HL-60/S4 treated with phorbol 12-myristate 13-acetate at 8.2 ng/mL for 4 days and 3 days (cell line): ENCODE measurements at regions not wholly inside any gene's neighbourhood (a gene's known extent, or its start where the extent isn't known, plus 50 kb on each side); places are given as distances from the start of the nearest gene placed in this dataset.
"Not testable (repeated sequence)": the region's sequence is repeated elsewhere in the genome, so short reads cannot be mapped to it uniquely, and the experiment has no call there.

ENCODE experiments used
- in situ Hi-C: fragments of 300-500 bp; cut with MboI; formaldehyde crosslinking; loops from 2 replicates; pipeline ENCODE4 v1.15.0; 2022; ENCODE audit warnings: low sequenced_read_pairs

GRCh38 chr7:25069900-25070443 lies 55.1 kb downstream of the CYCS start:
- in situ Hi-C loops: loop anchor here (10.0 kb wide), 1 partner anchor 265 kb away; no protein-coding TSS in a partner anchor

- in situ Hi-C loops: no loop called here
Measured at GRCh38 chr7:25068502-25069213, 56.4 kb downstream of the CYCS start.

GRCh38 chr7:25067726-25068501 lies 57.1 kb downstream of the CYCS start:
- in situ Hi-C loops: no loop called here

GRCh38 chr7:25066253-25066652 lies 58.8 kb downstream of the CYCS start:
- in situ Hi-C loops: no loop called here

GRCh38 chr7:25062380-25062779 lies 62.7 kb downstream of the CYCS start:
- in situ Hi-C loops: no loop called here

GRCh38 chr7:25060487-25061055 lies 64.5 kb downstream of the CYCS start:
- in situ Hi-C loops: no loop called here

- in situ Hi-C loops: no loop called here
Measured at GRCh38 chr7:25059576-25059975, 65.5 kb downstream of the CYCS start.

- in situ Hi-C loops: no loop called here
Measured at GRCh38 chr7:25056368-25056767, 68.7 kb downstream of the CYCS start.

GRCh38 chr7:25055520-25056220 lies 69.4 kb downstream of the CYCS start:
- in situ Hi-C loops: no loop called here

GRCh38 chr7:25054819-25055519 lies 70.1 kb downstream of the CYCS start:
- in situ Hi-C loops: no loop called here

GRCh38 chr7:25050223-25050622 lies 70.2 kb upstream of the OSBPL3 start:
- in situ Hi-C loops: no loop called here

- in situ Hi-C loops: no loop called here
Measured at GRCh38 chr7:25048444-25048834, 68.5 kb upstream of the OSBPL3 start.

- in situ Hi-C loops: not testable (repeated sequence)
Measured at GRCh38 chr7:25047571-25048443, 67.8 kb upstream of the OSBPL3 start.

- in situ Hi-C loops: no loop called here
Measured at GRCh38 chr7:25037325-25037724, 57.3 kb upstream of the OSBPL3 start.

GRCh38 chr7:25035274-25035673 lies 55.3 kb upstream of the OSBPL3 start:
- in situ Hi-C loops: no loop called here

GRCh38 chr7:25034136-25034535 lies 54.2 kb upstream of the OSBPL3 start:
- in situ Hi-C loops: no loop called here

- in situ Hi-C loops: no loop called here
Measured at GRCh38 chr7:25032774-25033743, 53.1 kb upstream of the OSBPL3 start.

- in situ Hi-C loops: no loop called here
Measured at GRCh38 chr7:25031432-25031831, 51.5 kb upstream of the OSBPL3 start.
